Keratinocyte (primary cell): ENCODE measurements at regions not wholly inside any gene's neighbourhood (a gene's known extent, or its start where the extent isn't known, plus 50 kb on each side); places are given as distances from the start of the nearest gene placed in this dataset.

Experiments used
- DNase-seq: peaks from one replicate; pipeline ENCODE4 v3.0.0-alpha.2; 2011; ENCODE audit warnings: low read depth, missing footprints, low spot score
- FAIRE-seq: peaks from 2 replicates; lab custom pipeline; 2011; peaks lifted over from hg19 to GRCh38; lab: Jason Lieb, UNC
- H2AFZ ChIP-seq: 2 replicates; pipeline ENCODE4 v1.6.0; 2012; ENCODE audit warnings: low read length, control low read depth, inconsistent platforms; ENCODE audit not compliant: control insufficient read depth
- H3K27ac ChIP-seq: 2 replicates; pipeline ENCODE4 v1.5.1; 2011; ENCODE audit warnings: low read length; ENCODE audit not compliant: control insufficient read depth, insufficient read depth
- H3K27me3 ChIP-seq: 3 replicates; pipeline ENCODE4 v1.6.0; 2011; ENCODE audit warnings: low read length; ENCODE audit not compliant: control insufficient read depth, insufficient read depth; ENCODE audit errors: extremely low read depth
- H3K36me3 ChIP-seq, 2 experiments: 2 replicates in 1 of 2; 3 replicates in 1 of 2; pipeline ENCODE4 v1.5.1; 2011; ENCODE audit warnings: low read length in 2 of 2, mild to moderate bottlenecking in 1 of 2; ENCODE audit not compliant: control insufficient read depth in 2 of 2, insufficient read depth in 2 of 2; ENCODE audit errors: extremely low read depth in 1 of 2
- H3K4me1 ChIP-seq: 3 replicates; pipeline ENCODE4 v1.5.1; 2011; ENCODE audit warnings: low read length; ENCODE audit not compliant: control insufficient read depth, insufficient read depth; ENCODE audit errors: extremely low read depth
- H3K4me2 ChIP-seq: 3 replicates; pipeline ENCODE4 v1.6.0; 2011; ENCODE audit warnings: low read depth, low read length; ENCODE audit not compliant: control insufficient read depth, insufficient read depth; ENCODE audit errors: extremely low read depth
- H3K4me3 ChIP-seq, 3 experiments: fragments of 200-600 bp in 1 of 3; sonication (generic) in 1 of 3; 2 replicates in 2 of 3; 3 replicates in 1 of 3; pipeline ENCODE4 v1.5.1; 2011 to 2016; ENCODE audit warnings: low read length in 3 of 3, mild to moderate bottlenecking in 3 of 3, control low read depth in 2 of 3, inconsistent platforms in 1 of 3, low read depth in 1 of 3, mixed read lengths in 1 of 3, mixed run types in 1 of 3, moderate library complexity in 1 of 3; ENCODE audit not compliant: control insufficient read depth in 2 of 3, insufficient read depth in 2 of 3; ENCODE audit errors: extremely low read depth in 1 of 3
- H3K79me2 ChIP-seq: 2 replicates; pipeline ENCODE4 v1.6.0; 2012; ENCODE audit warnings: low read length; ENCODE audit not compliant: control insufficient read depth, insufficient read depth
- H3K9ac ChIP-seq: 3 replicates; pipeline ENCODE4 v1.6.0; 2011; ENCODE audit warnings: low read length; ENCODE audit not compliant: control insufficient read depth, insufficient read depth; ENCODE audit errors: extremely low read depth
- H3K9me1 ChIP-seq: 3 replicates; pipeline ENCODE4 v1.6.0; 2011; ENCODE audit warnings: low read length; ENCODE audit not compliant: control insufficient read depth, insufficient read depth; ENCODE audit errors: extremely low read depth
- H3K9me3 ChIP-seq: 2 replicates; pipeline ENCODE4 v1.5.1; 2012; ENCODE audit warnings: low read depth, low read length; ENCODE audit not compliant: control insufficient read depth
- H4K20me1 ChIP-seq: 3 replicates; pipeline ENCODE4 v1.6.0; 2011; ENCODE audit warnings: low read length; ENCODE audit not compliant: control insufficient read depth, insufficient read depth; ENCODE audit errors: extremely low read depth
- CTCF ChIP-seq, 3 experiments: IDR thresholded peaks in 1 of 3; conservative IDR thresholded peaks in 1 of 3; optimal IDR thresholded peaks in 1 of 3; 2 replicates in 2 of 3; 3 replicates in 1 of 3; pipeline versions ENCODE3 to v1.5.1; 2011; ENCODE audit warnings: low read length in 3 of 3, mild to moderate bottlenecking in 3 of 3, moderate library complexity in 2 of 3, control low read depth in 1 of 3, inconsistent platforms in 1 of 3; ENCODE audit not compliant: insufficient read depth in 2 of 3; ENCODE audit errors: extremely low read depth in 1 of 3
- EZH2 ChIP-seq: IDR thresholded peaks from one replicate; pipeline ENCODE4 v1.6.1; 2012; ENCODE audit warnings: inconsistent platforms, mild to moderate bottlenecking, low read length, moderate library complexity
- dilution Hi-C: fragments of 300-500 bp; cut with MboI; formaldehyde crosslinking; loops from one replicate; pipeline ENCODE4 v1.7.0; 2020; ENCODE audit warnings: low sequenced_read_pairs; ENCODE audit not compliant: extremely low pct_ligation_motif_present

GRCh38 chr21:19392390-19392789, 988.8 kb upstream of the TMPRSS15 start:
- no peaks in the 10 kb centered on the region for H3K36me3 ChIP-seq
- dilution Hi-C loops = no loop called here
- no peaks in the 10 kb centered on the region for H3K79me2 ChIP-seq
- no peak for FAIRE-seq
- no peaks in the 10 kb centered on the region for H3K9me3 ChIP-seq
- H2AFZ ChIP-seq = no peak overlapping the region
- H3K4me1 ChIP-seq = no peaks in the 10 kb centered on the region
- H3K27ac ChIP-seq = no peak overlapping the region
- no peak overlapping the region for H3K9ac ChIP-seq
- H3K27me3 ChIP-seq = no peaks in the 10 kb centered on the region
- no peaks in the 10 kb centered on the region for H4K20me1 ChIP-seq
- no peak for DNase-seq
- H3K4me2 ChIP-seq = no peak overlapping the region
- H3K9me1 ChIP-seq = no peaks in the 10 kb centered on the region
- no peak overlapping the region for H3K4me3 ChIP-seq
- no peak for TF ChIP-seq CTCF (optimal IDR thresholded peaks at IDR 0.05 in 1 of 3, IDR thresholded peaks at IDR 0.05 in 1 of 3, conservative IDR thresholded peaks at IDR 0.05 in 1 of 3; ENCODE audit: extremely low read depth in 1 of 3, insufficient read depth in 2 of 3, low read length in 3 of 3)
- TF ChIP-seq EZH2 = no peak

- TF ChIP-seq EZH2 = no peak
- TF ChIP-seq CTCF (optimal IDR thresholded peaks at IDR 0.05 in 1 of 3, IDR thresholded peaks at IDR 0.05 in 1 of 3, conservative IDR thresholded peaks at IDR 0.05 in 1 of 3; ENCODE audit: extremely low read depth in 1 of 3, insufficient read depth in 2 of 3, low read length in 3 of 3) = no peak
- H3K36me3 ChIP-seq = no peaks in the 10 kb centered on the region
- H3K9me3 ChIP-seq = no peaks in the 10 kb centered on the region
- no peaks in the 10 kb centered on the region for H4K20me1 ChIP-seq
- no peaks in the 10 kb centered on the region for H3K9me1 ChIP-seq
- no peak overlapping the region for H3K4me3 ChIP-seq
- H3K9ac ChIP-seq = no peak overlapping the region
- DNase-seq (no peak), FAIRE-seq (no peak)
- dilution Hi-C loops = no loop called here
- H3K79me2 ChIP-seq = no peaks in the 10 kb centered on the region
- H2AFZ ChIP-seq = no peak overlapping the region
- H3K27me3 ChIP-seq = no peaks in the 10 kb centered on the region
- no peaks in the 10 kb centered on the region for H3K4me1 ChIP-seq
- H3K27ac ChIP-seq = no peak overlapping the region
- H3K4me2 ChIP-seq = no peak overlapping the region
Observed at GRCh38 chr21:19400223-19400770, 996.7 kb upstream of the TMPRSS15 start.
